ENCODE measurements at regions not wholly inside any gene's neighbourhood (a gene's known extent, or its start where the extent isn't known, plus 50 kb on each side); places are given as distances from the start of the nearest gene placed in this dataset.

DNA sequence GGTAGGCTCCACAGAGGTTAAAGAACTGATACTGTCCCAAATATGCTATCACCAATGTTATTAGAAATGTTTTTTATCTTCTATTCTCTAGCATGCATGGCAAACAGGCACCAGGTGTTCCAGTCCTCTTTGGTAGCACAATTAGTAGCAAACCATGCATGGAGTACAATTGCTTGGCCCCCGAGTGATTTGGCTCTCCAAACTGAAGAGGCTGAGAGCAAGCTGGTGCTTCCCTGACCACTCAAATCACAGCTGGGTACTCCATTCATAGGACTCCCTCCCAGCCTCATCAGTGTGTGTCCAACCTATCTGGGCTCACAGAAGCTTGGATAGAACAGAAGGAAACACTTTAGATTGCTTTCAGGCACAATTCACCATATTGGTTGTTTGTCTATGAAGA, 93.4 kb downstream of the DIO2 start:
- no peaks in the 10 kb centered on the region for H3K27me3 ChIP-seq (ENCODE audit: control insufficient read depth, insufficient read depth, low read length)
- TF ChIP-seq, protein P1, sequence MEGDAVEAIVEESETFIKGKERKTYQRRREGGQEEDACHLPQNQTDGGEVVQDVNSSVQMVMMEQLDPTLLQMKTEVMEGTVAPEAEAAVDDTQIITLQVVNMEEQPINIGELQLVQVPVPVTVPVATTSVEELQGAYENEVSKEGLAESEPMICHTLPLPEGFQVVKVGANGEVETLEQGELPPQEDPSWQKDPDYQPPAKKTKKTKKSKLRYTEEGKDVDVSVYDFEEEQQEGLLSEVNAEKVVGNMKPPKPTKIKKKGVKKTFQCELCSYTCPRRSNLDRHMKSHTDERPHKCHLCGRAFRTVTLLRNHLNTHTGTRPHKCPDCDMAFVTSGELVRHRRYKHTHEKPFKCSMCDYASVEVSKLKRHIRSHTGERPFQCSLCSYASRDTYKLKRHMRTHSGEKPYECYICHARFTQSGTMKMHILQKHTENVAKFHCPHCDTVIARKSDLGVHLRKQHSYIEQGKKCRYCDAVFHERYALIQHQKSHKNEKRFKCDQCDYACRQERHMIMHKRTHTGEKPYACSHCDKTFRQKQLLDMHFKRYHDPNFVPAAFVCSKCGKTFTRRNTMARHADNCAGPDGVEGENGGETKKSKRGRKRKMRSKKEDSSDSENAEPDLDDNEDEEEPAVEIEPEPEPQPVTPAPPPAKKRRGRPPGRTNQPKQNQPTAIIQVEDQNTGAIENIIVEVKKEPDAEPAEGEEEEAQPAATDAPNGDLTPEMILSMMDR (IDR thresholded peaks at IDR 0.05; ENCODE audit: borderline replicate concordance, extremely low read depth, insufficient read depth): no peak
- H3K4me1 ChIP-seq (ENCODE audit: control insufficient read depth in 2 of 3, insufficient read depth in 2 of 3, low read depth in 1 of 3, low read length in 3 of 3): no peaks in the 10 kb centered on the region
- intact Hi-C loops (cut with DNase I): no loop called here
- no peak overlapping the region for H3K9ac ChIP-seq (ENCODE audit: low read length in 3 of 3)
- FAIRE-seq: no peak
- DNase-seq: no peak
- no peak overlapping the region for H3K4me3 ChIP-seq (ENCODE audit: low read length in 3 of 3)
- no peaks in the 10 kb centered on the region for H3K9me3 ChIP-seq (ENCODE audit: control insufficient read depth in 2 of 3, insufficient read depth in 1 of 3, low read length in 3 of 3)
- H3K27ac ChIP-seq (ENCODE audit: low read depth in 2 of 2, low read length in 2 of 2): no peak overlapping the region
- H3K36me3 ChIP-seq (ENCODE audit: control insufficient read depth in 2 of 3, insufficient read depth in 3 of 3, low read length in 3 of 3): no peaks in the 10 kb centered on the region

- Histone ChIP-seq H3K4me3 (ENCODE audit: low read length in 3 of 3) (no peak overlapping the region), H3K9ac (ENCODE audit: low read length in 3 of 3) (no peak overlapping the region), H3K27me3 (ENCODE audit: control insufficient read depth, insufficient read depth, low read length) (no peaks in the 10 kb centered on the region), H3K4me1 (ENCODE audit: control insufficient read depth in 2 of 3, insufficient read depth in 2 of 3, low read depth in 1 of 3, low read length in 3 of 3) (no peaks in the 10 kb centered on the region), H3K9me3 (ENCODE audit: control insufficient read depth in 2 of 3, insufficient read depth in 1 of 3, low read length in 3 of 3) (no peaks in the 10 kb centered on the region), H3K36me3 (ENCODE audit: control insufficient read depth in 2 of 3, insufficient read depth in 3 of 3, low read length in 3 of 3) (no peaks in the 10 kb centered on the region), H3K27ac (ENCODE audit: low read depth in 2 of 2, low read length in 2 of 2) (no peak overlapping the region)
- no peak for FAIRE-seq
- intact Hi-C loops (cut with DNase I): no loop called here
- no peak for DNase-seq
- TF ChIP-seq, protein P1 (IDR thresholded peaks at IDR 0.05; ENCODE audit: borderline replicate concordance, extremely low read depth, insufficient read depth): no peak
These were observed 95.1 kb downstream of the DIO2 start for GRCh38 chr14:80116157-80116556.

- Histone ChIP-seq H3K4me3 (ENCODE audit: low read length in 3 of 3) (no peak overlapping the region), H3K27ac (ENCODE audit: low read depth in 2 of 2, low read length in 2 of 2) (no peak overlapping the region), H3K27me3 (ENCODE audit: control insufficient read depth, insufficient read depth, low read length) (no peaks in the 10 kb centered on the region), H3K9ac (ENCODE audit: low read length in 3 of 3) (no peak overlapping the region), H3K4me1 (ENCODE audit: control insufficient read depth in 2 of 3, insufficient read depth in 2 of 3, low read depth in 1 of 3, low read length in 3 of 3) (no peaks in the 10 kb centered on the region), H3K36me3 (ENCODE audit: control insufficient read depth in 2 of 3, insufficient read depth in 3 of 3, low read length in 3 of 3) (no peaks in the 10 kb centered on the region), H3K9me3 (ENCODE audit: control insufficient read depth in 2 of 3, insufficient read depth in 1 of 3, low read length in 3 of 3) (no peaks in the 10 kb centered on the region)
- TF ChIP-seq, protein P1 (IDR thresholded peaks at IDR 0.05; ENCODE audit: borderline replicate concordance, extremely low read depth, insufficient read depth): no peak
- no peak for FAIRE-seq
- intact Hi-C loops (cut with DNase I): no loop called here
- peak in 2 of 5 donors; percentile 1 to 21 for DNase-seq
These were observed 100.6 kb downstream of the DIO2 start for GRCh38 chr14:80110721-80111120.

- no peak for DNase-seq
- Histone ChIP-seq H3K9ac (ENCODE audit: low read length in 3 of 3) (no peak overlapping the region), H3K4me3 (ENCODE audit: low read length in 3 of 3) (no peak overlapping the region), H3K4me1 (ENCODE audit: control insufficient read depth in 2 of 3, insufficient read depth in 2 of 3, low read depth in 1 of 3, low read length in 3 of 3) (no peaks in the 10 kb centered on the region), H3K9me3 (ENCODE audit: control insufficient read depth in 2 of 3, insufficient read depth in 1 of 3, low read length in 3 of 3) (no peaks in the 10 kb centered on the region), H3K36me3 (ENCODE audit: control insufficient read depth in 2 of 3, insufficient read depth in 3 of 3, low read length in 3 of 3) (no peaks in the 10 kb centered on the region), H3K27me3 (ENCODE audit: control insufficient read depth, insufficient read depth, low read length) (no peaks in the 10 kb centered on the region), H3K27ac (ENCODE audit: low read depth in 2 of 2, low read length in 2 of 2) (no peak overlapping the region)
- no peak for FAIRE-seq
- intact Hi-C loops (cut with DNase I): no loop called here
- TF ChIP-seq, protein P1 (IDR thresholded peaks at IDR 0.05; ENCODE audit: borderline replicate concordance, extremely low read depth, insufficient read depth): no peak
These were observed 102.2 kb downstream of the DIO2 start for GRCh38 chr14:80109055-80109454.
